GM23338 (cell line): ENCODE measurements at regions not wholly inside any gene's neighbourhood (a gene's known extent, or its start where the extent isn't known, plus 50 kb on each side); places are given as distances from the start of the nearest gene placed in this dataset.

Experiments used
- ATAC-seq: fragments of 200-7000 bp; cut with Tn5 transposase; 3 replicates; pipeline ENCODE4 v1.9.1; 2020
- DNase-seq: peaks from one replicate; pipeline ENCODE4 v3.0.0-alpha.2; 2015; ENCODE audit warnings: low spot score
- H2AFZ ChIP-seq: fragments of 200-600 bp; sonication (generic); 2 replicates; pipeline ENCODE4 v1.8.0; 2016; ENCODE audit warnings: antibody characterized with exemption, mild to moderate bottlenecking, moderate library complexity
- H3F3A ChIP-seq: fragments of 200-600 bp; sonication (generic); replicated peaks from 2 replicates; pipeline ENCODE4 v1.8.0; 2017; ENCODE audit warnings: antibody characterized with exemption, mixed run types, low read depth
- H3K27ac ChIP-seq: fragments of 200-600 bp; sonication (generic); 2 replicates; pipeline ENCODE4 v1.6.1; 2016; ENCODE audit warnings: low read depth
- H3K27me3 ChIP-seq: fragments of 200-600 bp; sonication (generic); 2 replicates; pipeline ENCODE4 v1.8.0; 2016; ENCODE audit warnings: mild to moderate bottlenecking, mixed run types, moderate library complexity; ENCODE audit not compliant: insufficient read depth
- H3K36me3 ChIP-seq: fragments of 200-600 bp; sonication (generic); 2 replicates; pipeline ENCODE4 v1.8.0; 2016; ENCODE audit warnings: mild to moderate bottlenecking; ENCODE audit not compliant: insufficient read depth
- H3K4me1 ChIP-seq: fragments of 200-600 bp; sonication (generic); 2 replicates; pipeline ENCODE4 v1.8.0; 2016; ENCODE audit warnings: mild to moderate bottlenecking, moderate library complexity; ENCODE audit not compliant: insufficient read depth
- H3K4me2 ChIP-seq: fragments of 200-600 bp; sonication (generic); 2 replicates; pipeline ENCODE4 v1.7.1; 2017; ENCODE audit warnings: mixed run types
- H3K4me3 ChIP-seq: fragments of 200-600 bp; sonication (generic); 2 replicates; pipeline ENCODE4 v1.6.1; 2016; ENCODE audit warnings: mixed run types
- H3K79me2 ChIP-seq: fragments of 200-600 bp; sonication (generic); replicated peaks from 2 replicates; pipeline ENCODE4 v1.8.0; 2017; ENCODE audit warnings: mild to moderate bottlenecking; ENCODE audit not compliant: insufficient read depth
- H3K9me2 ChIP-seq: fragments of 200-600 bp; sonication (generic); 2 replicates; pipeline ENCODE4 v1.8.0; 2017; ENCODE audit not compliant: insufficient read depth
- H4K20me1 ChIP-seq: fragments of 200-600 bp; sonication (generic); replicated peaks from 2 replicates; pipeline ENCODE4 v1.8.0; 2017; ENCODE audit warnings: mild to moderate bottlenecking; ENCODE audit not compliant: insufficient read depth
- H3K27ac Mint-ChIP-seq: 2 replicates; pipeline ENCODE4 v1.8.0; 2020; ENCODE audit warnings: inconsistent platforms, mild to moderate bottlenecking, moderate library complexity, mixed read lengths
- H3K27me3 Mint-ChIP-seq: 3 replicates; pipeline ENCODE4 v1.8.0; 2022; ENCODE audit warnings: low read depth, mild to moderate bottlenecking, moderate library complexity, mixed read lengths, inconsistent platforms; ENCODE audit not compliant: insufficient read depth, poor library complexity
- H3K36me3 Mint-ChIP-seq: 3 replicates; pipeline ENCODE4 v1.8.0; 2021; ENCODE audit warnings: low read depth, mild to moderate bottlenecking, inconsistent platforms, moderate library complexity, mixed read lengths
- H3K4me1 Mint-ChIP-seq: 3 replicates; pipeline ENCODE4 v1.8.0; 2020; ENCODE audit warnings: mild to moderate bottlenecking, inconsistent platforms, mixed read lengths
- H3K4me3 Mint-ChIP-seq: 3 replicates; pipeline ENCODE4 v1.8.0; 2021; ENCODE audit warnings: moderate library complexity, mild to moderate bottlenecking, inconsistent platforms, mixed read lengths
- H3K9me3 Mint-ChIP-seq: 3 replicates; pipeline ENCODE4 v1.8.0; 2020; ENCODE audit warnings: moderate library complexity, mild to moderate bottlenecking, inconsistent platforms, mixed read lengths
- CREB1 ChIP-seq: fragments of 250-450 bp; sonication (Bioruptor Pico); IDR thresholded peaks from 2 replicates; pipeline ENCODE4 v1.5.0; 2020; ENCODE audit warnings: low read depth, mild to moderate bottlenecking, moderate library complexity
- CTCF ChIP-seq, 2 experiments: fragments of 200-600 bp in 1 of 2; sonication (generic) in 1 of 2; conservative IDR thresholded peaks; 2 replicates each; pipeline versions ENCODE4 v1.5.1 to v1.6.1; 2016 to 2017; ENCODE audit warnings: antibody characterized with exemption in 2 of 2, low read depth in 2 of 2, mild to moderate bottlenecking in 2 of 2, moderate library complexity in 1 of 2
- EZH2 ChIP-seq: fragments of 200-600 bp; sonication (generic); IDR thresholded peaks from one replicate; pipeline ENCODE4 v1.8.0; 2017; ENCODE audit warnings: antibody characterized with exemption, mild to moderate bottlenecking, low read depth; ENCODE audit not compliant: unreplicated experiment
- JUNB ChIP-seq: IDR thresholded peaks from one replicate; pipeline ENCODE4 v1.6.1; 2016; ENCODE audit warnings: antibody characterized with exemption; ENCODE audit not compliant: unreplicated experiment
- POLR2AphosphoS5 ChIP-seq: IDR thresholded peaks from 2 replicates; pipeline ENCODE4 v1.6.1; 2016; ENCODE audit warnings: antibody characterized with exemption, low read depth
- STAT1 ChIP-seq: IDR thresholded peaks from one replicate; pipeline ENCODE4 v1.6.1; 2016; ENCODE audit warnings: antibody characterized with exemption; ENCODE audit not compliant: unreplicated experiment
- ZNF331 ChIP-seq: fragments of 250-450 bp; sonication (Bioruptor Pico); IDR thresholded peaks from 2 replicates; pipeline ENCODE4 v1.5.0; 2020; ENCODE audit warnings: low read depth, mild to moderate bottlenecking, moderate library complexity
- ZNF462 ChIP-seq: fragments of 250-450 bp; sonication (Bioruptor Pico); IDR thresholded peaks from 2 replicates; pipeline ENCODE4 v1.5.0; 2020; ENCODE audit warnings: mild to moderate bottlenecking, moderate library complexity

- no peak for TF ChIP-seq CTCF (conservative IDR thresholded peaks at IDR 0.05; ENCODE audit: low read depth in 2 of 2)
- no peak for TF ChIP-seq STAT1
- TF ChIP-seq CREB1 (CRISPR knock-in tag): no peak
Observed at GRCh38 chr17:33786478-33786877, 468.6 kb upstream of the CCL2 start (continued).

- peaks cover 3% of the 10 kb centered on the region for H3K27me3 Mint-ChIP-seq
- Histone ChIP-seq H3K27ac (no peak overlapping the region), H3K4me1 (peaks cover 11% of the 10 kb centered on the region; the same call in 1 of the 2 replicates), H3K4me2 (no peak overlapping the region), H2AFZ (no peak overlapping the region), H3K27me3 (no peaks in the 10 kb centered on the region), H3K4me3 (no peak overlapping the region), H3F3A (no peaks in the 10 kb centered on the region), H3K36me3 (no peaks in the 10 kb centered on the region), H3K9me2 (peaks cover 10% of the 10 kb centered on the region), H4K20me1 (no peaks in the 10 kb centered on the region), H3K79me2 (no peaks in the 10 kb centered on the region)
- H3K4me3 Mint-ChIP-seq: no peak overlapping the region
- H3K9me3 Mint-ChIP-seq: no peaks in the 10 kb centered on the region; the same call in 2 of the 3 replicates
- H3K36me3 Mint-ChIP-seq: no peaks in the 10 kb centered on the region
- no peak for ATAC-seq
- peaks cover 15% of the 10 kb centered on the region for H3K4me1 Mint-ChIP-seq
- no peak for TF ChIP-seq POLR2AphosphoS5
- TF ChIP-seq EZH2: no peak
- no peak for TF ChIP-seq ZNF331 (CRISPR knock-in tag)
- TF ChIP-seq CTCF (conservative IDR thresholded peaks at IDR 0.05; ENCODE audit: low read depth in 2 of 2): no peak
- H3K27ac Mint-ChIP-seq: no peak overlapping the region
- DNase-seq: no peak
Observed at GRCh38 chr17:33789658-33790057, 465.4 kb upstream of the CCL2 start.

GRCh38 chr17:33797181-33797580 lies 457.9 kb upstream of the CCL2 start:
- no peak overlapping the region for H3K27ac ChIP-seq
- H3K27me3 ChIP-seq: no peaks in the 10 kb centered on the region
- Mint-ChIP-seq H3K4me1 (peaks cover 15% of the 10 kb centered on the region), H3K27ac (no peak overlapping the region), H3K36me3 (no peaks in the 10 kb centered on the region), H3K27me3 (peaks cover 5% of the 10 kb centered on the region), H3K4me3 (no peak overlapping the region), H3K9me3 (no peaks in the 10 kb centered on the region; the same call in 2 of the 3 replicates)
- DNase-seq (no peak), ATAC-seq (no peak)
- peaks cover 11% of the 10 kb centered on the region; the same call in 1 of the 2 replicates for H3K4me1 ChIP-seq
- H3F3A ChIP-seq: no peaks in the 10 kb centered on the region
- H2AFZ ChIP-seq: no peak overlapping the region
- no peaks in the 10 kb centered on the region for H4K20me1 ChIP-seq
- no peaks in the 10 kb centered on the region for H3K79me2 ChIP-seq
- no peak overlapping the region for H3K4me3 ChIP-seq
- no peaks in the 10 kb centered on the region for H3K36me3 ChIP-seq
- no peak overlapping the region for H3K4me2 ChIP-seq
- H3K9me2 ChIP-seq: peaks cover 14% of the 10 kb centered on the region
- no peak for TF ChIP-seq EZH2
- no peak for TF ChIP-seq STAT1
- no peak for TF ChIP-seq JUNB
- TF ChIP-seq POLR2AphosphoS5: no peak
- TF ChIP-seq ZNF462 (CRISPR knock-in tag): no peak
